Prostate gland (tissue), 2 donors: ENCODE measurements at regions not wholly inside any gene's neighbourhood (a gene's known extent, or its start where the extent isn't known, plus 50 kb on each side); places are given as distances from the start of the nearest gene placed in this dataset.

Experiments
- POLR2A ChIP-seq: fragments of 450-650 bp; IDR thresholded peaks from one replicate; pipeline ENCODE4 v1.6.1; 2016; ENCODE audit warnings: antibody characterized with exemption, mild to moderate bottlenecking
- POLR2AphosphoS5 ChIP-seq: sonication (generic); formaldehyde crosslinking; IDR thresholded peaks from one replicate; pipeline ENCODE4 v1.6.1; 2017; ENCODE audit warnings: antibody characterized with exemption
- TF ChIP-seq, protein P1 (sequence below), 4 experiments: fragments of 200-600 bp in 2 of 4; fragments of 450-650 bp in 2 of 4; sonication (generic) in 2 of 4; IDR thresholded peaks; 1 replicate in 3 of 4; 2 replicates in 1 of 4; pipeline ENCODE4 v1.5.1; 2016 to 2019; ENCODE audit warnings: antibody characterized with exemption in 4 of 4, mild to moderate bottlenecking in 2 of 4, moderate library complexity in 2 of 4

DNA sequence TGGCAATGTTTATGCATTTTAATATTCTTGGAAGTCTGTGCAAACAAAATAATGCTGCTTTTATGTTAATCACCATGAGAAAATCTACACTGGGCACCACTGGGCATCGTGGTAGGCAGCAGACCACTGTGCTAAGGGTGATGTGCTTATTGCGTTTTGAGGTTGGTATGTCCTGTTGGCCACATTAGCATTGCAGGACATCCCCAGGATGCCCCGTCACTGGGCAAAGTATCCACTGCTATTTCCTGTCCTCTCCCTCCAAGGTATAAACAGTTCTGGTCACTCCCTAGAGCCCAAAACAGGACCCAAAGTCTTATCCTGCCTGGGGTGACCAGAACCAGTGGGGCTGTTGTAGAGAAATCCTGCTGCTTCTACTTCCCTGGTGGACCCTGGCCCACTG, 284.2 kb upstream of the ROPN1 start:
- TF ChIP-seq, protein P1, sequence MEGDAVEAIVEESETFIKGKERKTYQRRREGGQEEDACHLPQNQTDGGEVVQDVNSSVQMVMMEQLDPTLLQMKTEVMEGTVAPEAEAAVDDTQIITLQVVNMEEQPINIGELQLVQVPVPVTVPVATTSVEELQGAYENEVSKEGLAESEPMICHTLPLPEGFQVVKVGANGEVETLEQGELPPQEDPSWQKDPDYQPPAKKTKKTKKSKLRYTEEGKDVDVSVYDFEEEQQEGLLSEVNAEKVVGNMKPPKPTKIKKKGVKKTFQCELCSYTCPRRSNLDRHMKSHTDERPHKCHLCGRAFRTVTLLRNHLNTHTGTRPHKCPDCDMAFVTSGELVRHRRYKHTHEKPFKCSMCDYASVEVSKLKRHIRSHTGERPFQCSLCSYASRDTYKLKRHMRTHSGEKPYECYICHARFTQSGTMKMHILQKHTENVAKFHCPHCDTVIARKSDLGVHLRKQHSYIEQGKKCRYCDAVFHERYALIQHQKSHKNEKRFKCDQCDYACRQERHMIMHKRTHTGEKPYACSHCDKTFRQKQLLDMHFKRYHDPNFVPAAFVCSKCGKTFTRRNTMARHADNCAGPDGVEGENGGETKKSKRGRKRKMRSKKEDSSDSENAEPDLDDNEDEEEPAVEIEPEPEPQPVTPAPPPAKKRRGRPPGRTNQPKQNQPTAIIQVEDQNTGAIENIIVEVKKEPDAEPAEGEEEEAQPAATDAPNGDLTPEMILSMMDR (IDR thresholded peaks at IDR 0.05) = no peak
- TF ChIP-seq POLR2A (no peak), POLR2AphosphoS5 (no peak)
